Right lobe of liver (tissue), 4 donors: ENCODE measurements at regions not wholly inside any gene's neighbourhood (a gene's known extent, or its start where the extent isn't known, plus 50 kb on each side); places are given as distances from the start of the nearest gene placed in this dataset.

Experiments used
- POLR2A ChIP-seq: fragments of 450-650 bp; IDR thresholded peaks from one replicate; pipeline ENCODE4 v1.6.1; 2017; ENCODE audit warnings: antibody characterized with exemption, mild to moderate bottlenecking
- TF ChIP-seq, protein P1 (sequence below), 4 donors: fragments of 200-600 bp in 3 of 4; fragments of 450-650 bp in 1 of 4; IDR thresholded peaks; one replicate each; pipeline versions ENCODE4 v1.5.1 to v1.8.0; 2016 to 2022; ENCODE audit warnings: antibody characterized with exemption in 4 of 4, mild to moderate bottlenecking in 2 of 4
- donor health status: DM: no; HTN: no; CAD: no.
- donor health status: DM: no; HTN: no; CAD: no.
- donor health status: DM: no; HTN: yes; CAD: no.

DNA sequence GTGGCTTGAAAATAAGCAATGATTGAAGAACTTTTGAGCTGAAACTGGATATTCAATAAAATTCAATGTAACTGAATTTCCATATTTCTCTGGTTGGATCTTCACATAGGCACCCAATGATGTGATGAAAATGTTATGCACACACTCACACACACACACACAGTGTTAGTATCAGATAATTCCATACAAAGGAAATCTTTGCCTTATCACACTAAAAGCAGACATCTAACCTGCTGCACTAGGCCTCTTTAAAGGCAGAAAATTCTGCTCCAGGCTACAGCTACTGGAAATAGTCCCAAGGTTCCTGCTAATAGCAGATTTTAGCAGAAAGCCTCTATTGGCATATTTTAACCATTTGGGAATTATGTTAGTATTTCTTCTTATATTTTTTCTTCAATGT lies 309.6 kb downstream of the COL11A1 start:
- TF ChIP-seq, protein P1, sequence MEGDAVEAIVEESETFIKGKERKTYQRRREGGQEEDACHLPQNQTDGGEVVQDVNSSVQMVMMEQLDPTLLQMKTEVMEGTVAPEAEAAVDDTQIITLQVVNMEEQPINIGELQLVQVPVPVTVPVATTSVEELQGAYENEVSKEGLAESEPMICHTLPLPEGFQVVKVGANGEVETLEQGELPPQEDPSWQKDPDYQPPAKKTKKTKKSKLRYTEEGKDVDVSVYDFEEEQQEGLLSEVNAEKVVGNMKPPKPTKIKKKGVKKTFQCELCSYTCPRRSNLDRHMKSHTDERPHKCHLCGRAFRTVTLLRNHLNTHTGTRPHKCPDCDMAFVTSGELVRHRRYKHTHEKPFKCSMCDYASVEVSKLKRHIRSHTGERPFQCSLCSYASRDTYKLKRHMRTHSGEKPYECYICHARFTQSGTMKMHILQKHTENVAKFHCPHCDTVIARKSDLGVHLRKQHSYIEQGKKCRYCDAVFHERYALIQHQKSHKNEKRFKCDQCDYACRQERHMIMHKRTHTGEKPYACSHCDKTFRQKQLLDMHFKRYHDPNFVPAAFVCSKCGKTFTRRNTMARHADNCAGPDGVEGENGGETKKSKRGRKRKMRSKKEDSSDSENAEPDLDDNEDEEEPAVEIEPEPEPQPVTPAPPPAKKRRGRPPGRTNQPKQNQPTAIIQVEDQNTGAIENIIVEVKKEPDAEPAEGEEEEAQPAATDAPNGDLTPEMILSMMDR (IDR thresholded peaks at IDR 0.05): no peak
- no peak for TF ChIP-seq POLR2A
